Endothelial cell of umbilical vein (primary cell): ENCODE measurements at regions not wholly inside any gene's neighbourhood (a gene's known extent, or its start where the extent isn't known, plus 50 kb on each side); places are given as distances from the start of the nearest gene placed in this dataset.

ENCODE experiments used
- BruUV-seq: library from RNA; stranded (reverse); fragments of 400-500 nt; replicated peaks from 2 replicates; lab custom pipeline; 2021; lab: Mats Ljungman, UMichigan
- CTCF ChIA-PET: fragments of 300-600, 350-600 bp; sonication (Branson Sonifier 250); formaldehyde crosslinking; loops from one replicate; lab custom pipeline; 2021; ENCODE audit warnings: antibody characterized with exemption, inconsistent platforms; lab: Charles Lee
- POLR2A ChIA-PET: fragments of 300-600, 350-600 bp; sonication (Branson Sonifier 250); formaldehyde crosslinking; loops from one replicate; lab custom pipeline; 2021; ENCODE audit warnings: antibody characterized with exemption, inconsistent platforms; lab: Charles Lee
- DNase-seq: peaks from one replicate; pipeline ENCODE4 v3.0.0-alpha.2; 2011; ENCODE audit warnings: low read depth, low spot score
- FAIRE-seq: peaks from 2 replicates; lab custom pipeline; 2011; peaks lifted over from hg19 to GRCh38; lab: Jason Lieb, UNC
- H2AFZ ChIP-seq: 2 replicates; pipeline ENCODE4 v1.6.0; 2012; ENCODE audit warnings: low read depth, low read length, control low read depth, inconsistent platforms
- H3K27ac ChIP-seq: 2 replicates; pipeline ENCODE4 v1.5.1; 2011; ENCODE audit warnings: low read depth, mild to moderate bottlenecking, control low read depth, low read length, moderate library complexity; ENCODE audit not compliant: insufficient read depth
- H3K27me3 ChIP-seq, 2 experiments: 2 replicates each; pipeline versions ENCODE4 v1.6.0 to v1.6.1; 2011; ENCODE audit warnings: low read length in 2 of 2, mixed read lengths in 1 of 2; ENCODE audit not compliant: control insufficient read depth in 2 of 2, insufficient read depth in 2 of 2
- H3K36me3 ChIP-seq, 2 experiments: 2 replicates in 1 of 2; 3 replicates in 1 of 2; pipeline ENCODE4 v1.5.1; 2011; ENCODE audit warnings: low read length in 2 of 2, mild to moderate bottlenecking in 1 of 2, moderate library complexity in 1 of 2; ENCODE audit not compliant: control insufficient read depth in 2 of 2, insufficient read depth in 2 of 2; ENCODE audit errors: extremely low read depth in 1 of 2
- H3K4me1 ChIP-seq: 3 replicates; pipeline ENCODE4 v1.5.1; 2011; ENCODE audit warnings: mild to moderate bottlenecking, low read length; ENCODE audit not compliant: control insufficient read depth, insufficient read depth; ENCODE audit errors: extremely low read depth
- H3K4me2 ChIP-seq: 2 replicates; pipeline ENCODE4 v1.6.1; 2011; ENCODE audit warnings: low read length, control low read depth, mixed read lengths; ENCODE audit not compliant: insufficient read depth
- H3K4me3 ChIP-seq, 3 experiments: fragments of 200-600 bp in 1 of 3; sonication (generic), shearing (Covaris generic) in 1 of 3; replicated peaks in 1 of 3; 2 replicates each; pipeline ENCODE4 v1.5.1; 2011 to 2016; ENCODE audit warnings: control low read depth in 3 of 3, low read length in 3 of 3, mild to moderate bottlenecking in 2 of 3, inconsistent platforms in 1 of 3, low read depth in 1 of 3, moderate library complexity in 1 of 3; ENCODE audit not compliant: insufficient read depth in 1 of 3
- H3K79me2 ChIP-seq: 2 replicates; pipeline ENCODE4 v1.6.0; 2012; ENCODE audit warnings: low read length, inconsistent platforms; ENCODE audit not compliant: control insufficient read depth, insufficient read depth
- H3K9ac ChIP-seq: replicated peaks from 2 replicates; pipeline ENCODE3; 2011; ENCODE audit warnings: low read length, control low read depth; ENCODE audit not compliant: insufficient read depth; ENCODE audit errors: extremely low read depth
- H3K9me1 ChIP-seq: replicated peaks from 3 replicates; pipeline ENCODE4 v1.6.0; 2011; ENCODE audit warnings: mild to moderate bottlenecking, low read length; ENCODE audit not compliant: control insufficient read depth, insufficient read depth; ENCODE audit errors: extremely low read depth
- H3K9me3 ChIP-seq: replicated peaks from 2 replicates; pipeline ENCODE4 v1.5.1; 2012; ENCODE audit warnings: low read length, inconsistent platforms; ENCODE audit not compliant: control insufficient read depth, insufficient read depth
- H4K20me1 ChIP-seq: replicated peaks from 2 replicates; pipeline ENCODE3; 2011; ENCODE audit warnings: mild to moderate bottlenecking, low read length; ENCODE audit not compliant: control insufficient read depth, insufficient read depth; ENCODE audit errors: extremely low read depth
- EZH2 ChIP-seq: IDR thresholded peaks from 2 replicates; pipeline ENCODE4 v1.6.1; 2012; ENCODE audit warnings: borderline replicate concordance, low read depth, mild to moderate bottlenecking, moderate library complexity, low read length, inconsistent platforms; ENCODE audit not compliant: severe bottlenecking
- FOS ChIP-seq: IDR thresholded peaks from 2 replicates; pipeline ENCODE4 v1.6.1; 2011; ENCODE audit warnings: mild to moderate bottlenecking, low read length, moderate library complexity, borderline replicate concordance; ENCODE audit not compliant: insufficient read depth
- GATA2 ChIP-seq: IDR thresholded peaks from 2 replicates; pipeline ENCODE4 v1.7.0; 2011; ENCODE audit warnings: low read depth, mild to moderate bottlenecking, moderate library complexity, mixed read lengths, low read length; ENCODE audit not compliant: insufficient read length, insufficient read depth
- JUN ChIP-seq: IDR thresholded peaks from 2 replicates; pipeline ENCODE4 v1.6.1; 2011; ENCODE audit warnings: borderline replicate concordance, low read depth; ENCODE audit not compliant: insufficient read length, insufficient read depth
- MAX ChIP-seq: IDR thresholded peaks from 2 replicates; pipeline ENCODE4 v1.6.1; 2011; ENCODE audit not compliant: insufficient read depth, insufficient read length
- MYC ChIP-seq: IDR thresholded peaks from one replicate; pipeline ENCODE4 v1.6.1; 2011; ENCODE audit warnings: mild to moderate bottlenecking, low read depth, low read length
- POLR2A ChIP-seq: IDR thresholded peaks from 2 replicates; pipeline ENCODE4 v1.6.1; 2012; ENCODE audit warnings: low read depth, mild to moderate bottlenecking, control low read depth, low read length
- POLR2AphosphoS5 ChIP-seq: IDR thresholded peaks from 2 replicates; pipeline ENCODE4 v1.6.1; 2012; ENCODE audit warnings: low read depth, mild to moderate bottlenecking, control low read depth, low read length, moderate library complexity; ENCODE audit not compliant: insufficient read depth
- dilution Hi-C: fragments of 300-500 bp; cut with MboI; formaldehyde crosslinking; loops from one replicate; pipeline ENCODE4 v1.15.0; 2019; ENCODE audit warnings: low sequenced_read_pairs; ENCODE audit not compliant: extremely low pct_ligation_motif_present
- intact Hi-C: fragments of 100-400 bp; cut with micrococcal nuclease; formaldehyde crosslinking; loops from one replicate; pipeline ENCODE4 v1.10.0; 2022
- TF ChIP-seq, protein P1 (sequence below), 2 donors: IDR thresholded peaks; 1 replicate in 1 of 2; 2 replicates in 1 of 2; pipeline ENCODE4 v1.5.1; 2011; ENCODE audit warnings: low read length in 2 of 2, mild to moderate bottlenecking in 2 of 2, moderate library complexity in 2 of 2, control low read depth in 1 of 2, inconsistent platforms in 1 of 2, low read depth in 1 of 2; ENCODE audit not compliant: insufficient read depth in 1 of 2; ENCODE audit errors: extremely low read depth in 1 of 2

- ChIA-PET POLR2A (no interaction called here), CTCF (no interaction called here)
- Histone ChIP-seq H4K20me1 (no peaks in the 10 kb centered on the region), H3K27me3 (no peaks in the 10 kb centered on the region), H3K79me2 (no peaks in the 10 kb centered on the region), H3K4me3 (no peak overlapping the region), H3K4me1 (no peaks in the 10 kb centered on the region), H3K36me3 (no peaks in the 10 kb centered on the region), H3K9me3 (no peaks in the 10 kb centered on the region), H3K4me2 (no peak overlapping the region), H3K9ac (no peak overlapping the region), H2AFZ (no peak overlapping the region), H3K9me1 (no peaks in the 10 kb centered on the region), H3K27ac (no peak overlapping the region)
- FAIRE-seq, result no peak
- intact Hi-C loops, result no loop called here
- no TSS peak for BruUV-seq
- DNase-seq, result no peak
- dilution Hi-C loops, result no loop called here
- TF ChIP-seq, protein P1, sequence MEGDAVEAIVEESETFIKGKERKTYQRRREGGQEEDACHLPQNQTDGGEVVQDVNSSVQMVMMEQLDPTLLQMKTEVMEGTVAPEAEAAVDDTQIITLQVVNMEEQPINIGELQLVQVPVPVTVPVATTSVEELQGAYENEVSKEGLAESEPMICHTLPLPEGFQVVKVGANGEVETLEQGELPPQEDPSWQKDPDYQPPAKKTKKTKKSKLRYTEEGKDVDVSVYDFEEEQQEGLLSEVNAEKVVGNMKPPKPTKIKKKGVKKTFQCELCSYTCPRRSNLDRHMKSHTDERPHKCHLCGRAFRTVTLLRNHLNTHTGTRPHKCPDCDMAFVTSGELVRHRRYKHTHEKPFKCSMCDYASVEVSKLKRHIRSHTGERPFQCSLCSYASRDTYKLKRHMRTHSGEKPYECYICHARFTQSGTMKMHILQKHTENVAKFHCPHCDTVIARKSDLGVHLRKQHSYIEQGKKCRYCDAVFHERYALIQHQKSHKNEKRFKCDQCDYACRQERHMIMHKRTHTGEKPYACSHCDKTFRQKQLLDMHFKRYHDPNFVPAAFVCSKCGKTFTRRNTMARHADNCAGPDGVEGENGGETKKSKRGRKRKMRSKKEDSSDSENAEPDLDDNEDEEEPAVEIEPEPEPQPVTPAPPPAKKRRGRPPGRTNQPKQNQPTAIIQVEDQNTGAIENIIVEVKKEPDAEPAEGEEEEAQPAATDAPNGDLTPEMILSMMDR (IDR thresholded peaks at IDR 0.05; ENCODE audit: extremely low read depth in 1 of 2, insufficient read depth in 1 of 2, low read depth in 1 of 2, low read length in 2 of 2), result no peak
- no peak for TF ChIP-seq JUN
- TF ChIP-seq POLR2AphosphoS5, result no peak
- no peak for TF ChIP-seq MYC
- TF ChIP-seq POLR2A, result no peak
- no peak for TF ChIP-seq FOS
- TF ChIP-seq GATA2, result no peak
Observed at GRCh38 chr7:10343108-10343507, 630.6 kb upstream of the PHF14 start.

DNA sequence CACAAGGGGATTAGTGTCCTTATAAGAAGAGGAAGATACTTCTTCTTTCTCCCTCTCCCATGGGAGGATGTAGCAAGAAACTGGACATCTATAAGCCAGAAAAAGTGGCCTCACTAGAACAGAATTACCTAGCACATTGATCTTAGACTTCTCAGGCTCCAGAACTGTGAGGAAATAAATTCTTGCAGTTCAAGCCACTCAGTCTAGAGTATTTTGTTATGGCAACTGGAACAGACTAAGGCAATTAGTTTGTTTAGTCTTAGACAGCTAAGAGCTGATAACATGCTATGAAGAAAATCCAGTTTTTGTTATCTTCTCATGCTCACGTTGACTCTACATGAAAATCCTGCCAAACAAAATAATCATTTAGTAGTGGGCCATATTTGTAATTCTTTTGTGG lies 627.6 kb upstream of the PHF14 start:
- intact Hi-C loops, result no loop called here
- dilution Hi-C loops, result no loop called here

More for the DNA sequence above, 627.6 kb upstream of the PHF14 start:
- Histone ChIP-seq H3K9ac (no peak overlapping the region), H3K4me3 (no peak overlapping the region), H3K4me2 (no peak overlapping the region), H3K27me3 (no peaks in the 10 kb centered on the region), H3K9me3 (no peaks in the 10 kb centered on the region), H2AFZ (no peak overlapping the region), H4K20me1 (no peaks in the 10 kb centered on the region), H3K36me3 (no peaks in the 10 kb centered on the region), H3K79me2 (no peaks in the 10 kb centered on the region), H3K9me1 (no peaks in the 10 kb centered on the region), H3K4me1 (no peaks in the 10 kb centered on the region), H3K27ac (no peak overlapping the region)
- no TSS peak for BruUV-seq
- ChIA-PET POLR2A (no interaction called here), CTCF (no interaction called here)
- DNase-seq (no peak), FAIRE-seq (no peak)
- TF ChIP-seq EZH2 (no peak), MAX (no peak), GATA2 (no peak), JUN (no peak), FOS (no peak), POLR2A (no peak), MYC (no peak), POLR2AphosphoS5 (no peak)
- TF ChIP-seq, protein P1 (IDR thresholded peaks at IDR 0.05; ENCODE audit: extremely low read depth in 1 of 2, insufficient read depth in 1 of 2, low read depth in 1 of 2, low read length in 2 of 2), result no peak
